ENCODE measurements at regions not wholly inside any gene's neighbourhood (a gene's known extent, or its start where the extent isn't known, plus 50 kb on each side); places are given as distances from the start of the nearest gene placed in this dataset.

DNA sequence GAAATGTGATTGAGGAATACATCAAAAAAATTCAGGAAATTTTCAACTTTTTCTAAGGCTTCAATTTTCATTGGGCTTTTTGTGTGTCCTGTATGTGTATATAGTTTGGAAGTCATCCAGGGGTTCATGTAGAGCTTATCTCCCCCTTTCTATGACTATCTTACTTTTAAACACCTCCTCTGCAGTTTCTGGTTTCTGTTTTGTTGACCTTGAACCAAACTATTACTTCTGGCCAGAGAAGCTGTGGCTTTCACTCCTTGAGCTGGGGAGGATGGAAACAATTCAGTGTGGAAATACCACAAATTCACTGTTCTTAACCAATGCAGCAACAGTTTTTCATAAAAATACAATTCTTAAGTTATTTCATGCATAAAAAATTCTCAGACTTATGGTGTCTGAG lies 613.2 kb upstream of the SEL1L start:
- Histone ChIP-seq H3K9me3 (replicated peaks) (no peaks in the 10 kb centered on the region), H3K4me3 (no peak overlapping the region), H3K27ac (no peak overlapping the region), H3K27me3 (no peaks in the 10 kb centered on the region), H3K36me3 (no peaks in the 10 kb centered on the region), H3K4me1 (no peaks in the 10 kb centered on the region)
- no peak for DNase-seq

DNA sequence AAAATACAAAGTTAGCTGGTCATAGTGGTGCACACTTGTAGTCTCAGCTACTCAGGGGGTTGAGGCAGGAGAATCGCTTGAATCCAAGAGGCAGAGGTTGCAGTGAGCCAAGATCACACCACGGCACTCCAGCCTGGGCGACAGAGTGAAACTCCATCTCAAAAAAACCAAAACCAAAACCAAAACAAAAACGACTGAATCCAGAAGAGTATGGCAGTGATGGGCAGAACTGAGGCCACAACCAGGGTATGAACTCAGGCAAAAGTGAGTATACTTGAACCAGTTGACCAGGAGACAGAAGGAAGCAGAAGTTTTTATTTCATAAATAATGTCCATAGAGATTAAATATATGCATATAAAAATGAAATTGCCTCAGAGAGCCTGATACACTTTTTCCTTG lies 620.0 kb upstream of the SEL1L start:
- Histone ChIP-seq H3K9me3 (replicated peaks) (no peaks in the 10 kb centered on the region), H3K27me3 (no peaks in the 10 kb centered on the region), H3K4me3 (no peak overlapping the region), H3K4me1 (no peaks in the 10 kb centered on the region), H3K27ac (no peak overlapping the region), H3K36me3 (no peaks in the 10 kb centered on the region)
- DNase-seq: no peak

GRCh38 chr14:82159624-82160023 lies 626.0 kb upstream of the SEL1L start:
- Histone ChIP-seq H3K36me3 (no peaks in the 10 kb centered on the region), H3K9me3 (replicated peaks) (no peaks in the 10 kb centered on the region)

DNA sequence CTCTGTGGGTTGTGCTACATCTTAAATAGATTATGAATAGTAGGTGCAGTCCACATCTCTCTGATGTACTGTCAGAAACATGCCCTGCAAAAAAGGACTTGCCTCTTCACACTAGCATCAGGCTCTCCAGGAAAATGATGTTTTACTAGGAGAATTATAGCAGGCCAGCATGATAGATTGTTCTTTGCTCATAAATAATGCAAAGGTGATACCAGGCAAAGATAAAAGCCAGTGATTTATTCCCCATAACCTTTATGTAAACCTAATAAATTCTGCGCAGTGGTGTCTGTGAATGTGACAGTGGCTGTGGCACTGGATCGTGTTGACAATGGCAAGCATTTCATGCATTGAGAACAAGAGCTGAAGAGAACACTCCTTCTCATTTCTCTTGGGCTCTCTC lies 646.5 kb upstream of the SEL1L start:
- DNase-seq: no peak
- no peak overlapping the region for H3K4me3 ChIP-seq
- no peaks in the 10 kb centered on the region for H3K27me3 ChIP-seq
- H3K36me3 ChIP-seq: no peaks in the 10 kb centered on the region
- no peaks in the 10 kb centered on the region for H3K4me1 ChIP-seq
- no peak overlapping the region for H3K27ac ChIP-seq
- no peaks in the 10 kb centered on the region for H3K9me3 ChIP-seq (replicated peaks)

More at GRCh38 chr14:82159624-82160023, 626.0 kb upstream of the SEL1L start:
- no peaks in the 10 kb centered on the region for H3K27me3 ChIP-seq
- H3K4me3 ChIP-seq: no peak overlapping the region
- H3K4me1 ChIP-seq: no peaks in the 10 kb centered on the region
- H3K27ac ChIP-seq: no peak overlapping the region
- DNase-seq: no peak

DNA sequence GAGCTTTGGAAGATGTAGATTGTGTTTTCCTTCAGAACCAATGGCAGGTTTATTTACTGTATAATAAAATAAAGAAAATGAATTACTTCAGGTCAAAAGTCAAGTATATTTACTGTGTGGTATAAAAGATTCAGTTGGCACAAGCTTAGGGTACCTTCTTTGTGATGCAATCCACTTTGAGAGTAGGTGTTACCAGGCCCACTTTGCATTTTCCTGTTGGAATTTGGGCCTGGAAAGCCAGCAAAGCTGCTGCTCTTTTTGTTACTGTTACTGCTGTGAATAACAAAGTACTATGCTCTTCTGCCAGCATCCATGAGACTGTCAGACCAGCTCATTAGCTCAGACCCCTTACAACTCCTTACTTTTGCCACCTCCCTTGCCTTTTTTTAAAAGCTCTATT lies 649.0 kb upstream of the SEL1L start:
- no peaks in the 10 kb centered on the region for H3K4me1 ChIP-seq
- no peak overlapping the region for H3K4me3 ChIP-seq
- H3K9me3 ChIP-seq (replicated peaks): no peaks in the 10 kb centered on the region
- no peak for DNase-seq
- no peaks in the 10 kb centered on the region for H3K27me3 ChIP-seq
- no peak overlapping the region for H3K27ac ChIP-seq
- H3K36me3 ChIP-seq: no peaks in the 10 kb centered on the region

- no peak overlapping the region for H3K4me3 ChIP-seq
- H3K27me3 ChIP-seq: no peaks in the 10 kb centered on the region
- no peaks in the 10 kb centered on the region for H3K4me1 ChIP-seq
- no peaks in the 10 kb centered on the region for H3K9me3 ChIP-seq (replicated peaks)
- DNase-seq: no peak
- no peak overlapping the region for H3K27ac ChIP-seq
- no peaks in the 10 kb centered on the region for H3K36me3 ChIP-seq
Observed at GRCh38 chr14:82190742-82191141, 657.1 kb upstream of the SEL1L start.

DNA sequence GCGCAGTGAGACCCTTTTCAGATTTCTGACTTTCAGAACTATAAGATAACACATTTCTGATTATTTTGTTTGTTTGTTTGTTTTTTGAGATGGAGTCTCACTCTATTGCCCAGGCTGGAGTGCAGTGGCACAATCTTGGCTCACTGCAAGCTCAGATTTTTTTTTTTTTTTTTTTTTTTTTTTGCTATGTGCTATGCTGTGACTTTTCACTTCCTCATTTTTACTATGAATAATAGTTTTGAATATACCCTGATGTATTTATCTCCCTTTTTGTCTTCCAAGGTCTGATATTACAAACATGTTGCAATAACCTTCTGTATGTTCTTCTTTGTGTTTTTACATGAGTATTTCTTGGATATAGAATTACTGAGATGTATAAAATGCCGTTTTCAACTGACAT lies 658.7 kb upstream of the SEL1L start:
- Histone ChIP-seq H3K4me3 (no peak overlapping the region), H3K27me3 (no peaks in the 10 kb centered on the region), H3K36me3 (no peaks in the 10 kb centered on the region), H3K9me3 (replicated peaks) (no peaks in the 10 kb centered on the region), H3K27ac (no peak overlapping the region), H3K4me1 (no peaks in the 10 kb centered on the region)
- DNase-seq: no peak

DNA sequence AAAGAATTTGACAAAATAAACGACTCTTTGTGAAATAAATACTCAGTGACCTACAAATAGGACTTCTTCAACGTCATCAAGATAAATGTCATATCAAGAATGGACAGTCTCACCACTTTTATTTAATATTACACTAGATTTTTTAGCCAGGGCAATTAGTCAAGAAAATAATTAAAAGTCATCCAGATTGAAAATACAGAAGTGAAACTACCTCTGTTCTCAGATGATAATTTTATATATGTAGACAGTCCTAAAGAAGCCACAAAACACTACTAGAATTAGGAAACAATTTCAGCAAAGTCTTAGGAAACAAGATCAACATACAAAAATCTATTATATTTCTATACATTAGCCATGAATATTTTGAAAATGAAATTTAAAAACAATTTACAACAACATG lies 689.6 kb upstream of the SEL1L start:
- DNase-seq: no peak
- no peaks in the 10 kb centered on the region for H3K4me1 ChIP-seq
- H3K9me3 ChIP-seq (replicated peaks): no peaks in the 10 kb centered on the region
- no peaks in the 10 kb centered on the region for H3K27me3 ChIP-seq
- H3K27ac ChIP-seq: no peak overlapping the region
- H3K36me3 ChIP-seq: no peaks in the 10 kb centered on the region
- no peak overlapping the region for H3K4me3 ChIP-seq

- Histone ChIP-seq H3K27ac (no peak overlapping the region), H3K4me1 (no peaks in the 10 kb centered on the region), H3K27me3 (no peaks in the 10 kb centered on the region), H3K9me3 (replicated peaks) (no peaks in the 10 kb centered on the region), H3K4me3 (no peak overlapping the region), H3K36me3 (no peaks in the 10 kb centered on the region)
- no peak for DNase-seq
Observed at GRCh38 chr14:82224610-82225009, 691.0 kb upstream of the SEL1L start.

GRCh38 chr14:82230748-82231147 lies 697.1 kb upstream of the SEL1L start:
- H3K4me3 ChIP-seq: no peak overlapping the region
- DNase-seq: no peak
- no peaks in the 10 kb centered on the region for H3K9me3 ChIP-seq (replicated peaks)
- no peaks in the 10 kb centered on the region for H3K4me1 ChIP-seq
- no peaks in the 10 kb centered on the region for H3K27me3 ChIP-seq
- no peaks in the 10 kb centered on the region for H3K36me3 ChIP-seq
- no peak overlapping the region for H3K27ac ChIP-seq

- no peak for DNase-seq
- Histone ChIP-seq H3K4me3 (no peak overlapping the region), H3K27me3 (no peaks in the 10 kb centered on the region), H3K27ac (no peak overlapping the region), H3K4me1 (no peaks in the 10 kb centered on the region), H3K36me3 (no peaks in the 10 kb centered on the region), H3K9me3 (replicated peaks) (no peaks in the 10 kb centered on the region)
Observed at GRCh38 chr14:82238649-82239048, 705.0 kb upstream of the SEL1L start.

- no peak for DNase-seq
- Histone ChIP-seq H3K4me1 (no peaks in the 10 kb centered on the region), H3K36me3 (no peaks in the 10 kb centered on the region), H3K27ac (no peak overlapping the region), H3K27me3 (no peaks in the 10 kb centered on the region), H3K9me3 (replicated peaks) (no peaks in the 10 kb centered on the region), H3K4me3 (no peak overlapping the region)
Observed at GRCh38 chr14:82239223-82239622, 705.6 kb upstream of the SEL1L start.

GRCh38 chr14:82244791-82245190 lies 711.1 kb upstream of the SEL1L start:
- Histone ChIP-seq H3K4me1 (no peaks in the 10 kb centered on the region), H3K27ac (no peak overlapping the region), H3K27me3 (no peaks in the 10 kb centered on the region), H3K36me3 (no peaks in the 10 kb centered on the region), H3K9me3 (replicated peaks) (no peaks in the 10 kb centered on the region), H3K4me3 (no peak overlapping the region)
- DNase-seq: no peak

GRCh38 chr14:82251494-82251893 lies 717.8 kb upstream of the SEL1L start:
- H3K36me3 ChIP-seq: no peaks in the 10 kb centered on the region
- no peaks in the 10 kb centered on the region for H3K9me3 ChIP-seq (replicated peaks)
- no peak overlapping the region for H3K4me3 ChIP-seq
- DNase-seq: no peak
- no peaks in the 10 kb centered on the region for H3K4me1 ChIP-seq
- no peak overlapping the region for H3K27ac ChIP-seq
- H3K27me3 ChIP-seq: no peaks in the 10 kb centered on the region

- no peak overlapping the region for H3K4me3 ChIP-seq
- H3K27me3 ChIP-seq: no peaks in the 10 kb centered on the region
- no peaks in the 10 kb centered on the region for H3K4me1 ChIP-seq
- no peak for DNase-seq
- no peaks in the 10 kb centered on the region for H3K36me3 ChIP-seq
- H3K9me3 ChIP-seq (replicated peaks): no peaks in the 10 kb centered on the region
- H3K27ac ChIP-seq: no peak overlapping the region
Observed at GRCh38 chr14:82270286-82270685, 736.6 kb upstream of the SEL1L start.

- H3K4me1 ChIP-seq: no peaks in the 10 kb centered on the region
Observed at GRCh38 chr14:82298811-82299210, 765.2 kb upstream of the SEL1L start.

DNA sequence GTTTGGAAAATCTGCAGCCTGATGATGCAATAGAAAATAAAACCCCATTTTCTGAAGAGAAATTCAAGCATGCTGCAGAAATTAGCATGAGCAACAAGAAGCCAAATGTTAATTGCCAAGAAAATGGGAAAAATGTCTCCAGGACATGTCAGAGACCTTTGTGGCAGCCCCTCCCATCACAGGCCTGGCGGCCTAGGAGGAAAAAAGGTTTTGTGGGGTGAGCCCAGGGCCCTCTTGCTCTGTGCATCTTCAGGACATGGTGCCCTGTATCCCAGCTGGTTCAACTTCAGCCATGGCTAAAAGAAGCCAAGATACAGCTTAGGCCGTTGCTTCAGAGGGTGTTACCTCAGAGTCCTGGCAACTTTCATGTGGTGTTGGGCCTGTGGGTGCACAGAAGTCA lies 775.5 kb upstream of the SEL1L start:
- H3K4me1 ChIP-seq: peaks cover 8% of the 10 kb centered on the region
- no peak overlapping the region for H3K27ac ChIP-seq
- H3K4me3 ChIP-seq: no peak overlapping the region
- H3K36me3 ChIP-seq: no peaks in the 10 kb centered on the region
- H3K9me3 ChIP-seq (replicated peaks): no peaks in the 10 kb centered on the region
- no peaks in the 10 kb centered on the region for H3K27me3 ChIP-seq
- no peak for DNase-seq

More at GRCh38 chr14:82298811-82299210, 765.2 kb upstream of the SEL1L start:
- Histone ChIP-seq H3K27ac (no peak overlapping the region), H3K27me3 (no peaks in the 10 kb centered on the region), H3K36me3 (no peaks in the 10 kb centered on the region), H3K9me3 (replicated peaks) (no peaks in the 10 kb centered on the region), H3K4me3 (no peak overlapping the region)
- DNase-seq: no peak
